ENCODE measurements at regions not wholly inside any gene's neighbourhood (a gene's known extent, or its start where the extent isn't known, plus 50 kb on each side); places are given as distances from the start of the nearest gene placed in this dataset.

- DNase-seq, result no peak
Measured at GRCh38 chr7:52114509-52114908, 797.9 kb upstream of the COBL start.

- DNase-seq, result no peak
Measured at GRCh38 chr7:52114056-52114455, 797.4 kb upstream of the COBL start.

DNA sequence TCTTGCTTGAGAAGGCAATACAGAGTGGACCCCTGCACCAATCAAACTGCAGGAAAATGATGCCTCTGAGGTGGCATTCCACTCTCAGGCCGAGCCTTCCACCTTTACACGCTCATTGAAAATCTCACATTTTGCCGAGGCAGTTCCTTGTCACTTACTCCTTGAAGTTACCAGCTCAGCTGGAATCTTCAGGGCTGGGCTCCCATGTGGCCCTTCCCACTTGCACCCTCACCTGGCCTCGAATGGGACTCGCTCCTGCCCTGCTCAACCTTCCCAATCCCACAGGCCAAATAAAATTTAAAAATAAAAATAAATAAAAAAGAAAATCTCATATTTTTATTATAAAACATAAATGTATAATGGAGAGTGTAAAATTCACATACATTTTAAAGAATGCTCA, 790.7 kb upstream of the COBL start:
- no peak for DNase-seq

DNA sequence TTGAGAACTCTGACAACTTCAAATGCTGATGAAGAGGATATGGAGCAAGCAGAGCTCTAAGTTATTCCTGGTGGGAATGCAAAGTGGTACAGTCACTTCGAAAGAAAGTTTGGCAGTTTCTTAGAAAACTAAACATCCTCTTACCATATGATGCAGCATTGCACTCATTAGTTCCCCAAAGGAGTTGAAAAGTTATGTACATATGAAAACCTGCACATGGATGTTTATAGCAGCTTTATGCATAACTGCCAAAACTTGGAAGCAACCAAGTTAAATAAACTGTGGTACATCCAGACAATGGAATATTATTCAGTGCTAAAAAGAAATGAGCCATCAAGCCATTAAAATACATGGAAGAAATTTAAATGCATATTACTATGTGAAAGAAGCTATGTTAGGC, 779.3 kb upstream of the COBL start:
- DNase-seq, result no peak

- no peak for DNase-seq
Measured at GRCh38 chr7:52091996-52092395, 775.4 kb upstream of the COBL start.

DNA sequence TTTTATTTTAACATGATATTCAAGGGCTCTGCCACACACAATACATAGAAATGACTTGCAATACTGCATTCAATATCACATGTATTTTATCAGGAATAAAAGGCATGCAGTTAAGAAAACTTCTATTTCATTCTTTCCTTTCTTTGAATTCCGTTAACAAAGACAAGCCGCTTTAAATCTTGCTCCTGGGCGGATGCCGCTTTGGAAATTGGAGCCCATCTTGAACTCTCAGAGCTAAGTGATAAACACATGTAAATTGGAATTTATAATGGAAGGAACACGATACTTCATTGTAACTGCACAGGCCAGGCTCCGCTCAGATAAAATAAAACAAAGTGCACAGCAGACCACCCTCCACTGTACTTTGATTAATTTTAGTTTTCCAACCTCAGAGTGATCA, 774.5 kb upstream of the COBL start:
- DNase-seq, result no peak

GRCh38 chr7:52088008-52088901, 771.6 kb upstream of the COBL start:
- no peak for DNase-seq

DNA sequence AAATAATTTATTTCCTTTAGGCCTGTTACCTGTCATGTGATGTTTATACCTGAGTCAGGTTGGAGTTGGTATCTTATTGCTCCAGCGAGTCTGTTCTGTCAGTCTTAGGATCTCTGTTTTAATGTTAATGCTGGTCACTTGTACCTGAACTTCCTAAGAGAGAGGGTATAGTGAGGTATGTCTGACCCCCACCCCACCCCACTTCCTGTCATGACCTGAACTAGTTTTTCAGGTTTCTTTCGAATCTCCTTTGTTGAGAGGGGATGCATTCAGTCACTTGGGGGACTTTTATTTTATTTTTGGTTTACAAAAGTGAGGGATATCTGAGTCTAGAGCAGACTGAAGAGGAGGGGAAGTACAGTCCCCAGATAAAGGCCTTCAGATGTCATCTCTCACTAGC, 769.0 kb upstream of the COBL start:
- no peak for DNase-seq

GRCh38 chr7:52080493-52080892, 763.9 kb upstream of the COBL start:
- no peak for DNase-seq

- no peak for DNase-seq
Measured at GRCh38 chr7:52079726-52080125, 763.1 kb upstream of the COBL start.

GRCh38 chr7:52077571-52077970, 761.0 kb upstream of the COBL start:
- DNase-seq, result no peak

- no peak for DNase-seq
Measured at GRCh38 chr7:52074912-52075311, 758.3 kb upstream of the COBL start.

DNA sequence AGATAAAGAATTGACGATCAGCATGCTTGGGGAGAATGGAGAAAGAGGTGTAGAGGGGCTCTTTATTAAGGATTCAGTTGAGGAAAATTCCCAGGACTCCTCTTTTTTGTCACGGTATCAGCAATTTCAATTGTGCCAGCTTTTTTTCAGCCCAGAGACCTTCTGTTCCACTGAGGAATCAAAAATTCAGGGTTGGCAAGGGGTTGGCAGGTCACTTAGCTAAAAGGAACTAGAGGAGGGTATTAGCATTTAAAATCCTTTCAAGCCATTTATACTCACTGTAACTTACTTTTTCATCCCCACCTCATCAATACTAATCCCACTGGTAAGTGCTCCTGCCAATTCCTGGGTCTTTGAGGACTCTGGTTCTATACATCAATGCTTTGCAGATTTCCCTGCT, 757.5 kb upstream of the COBL start:
- DNase-seq, result no peak

DNA sequence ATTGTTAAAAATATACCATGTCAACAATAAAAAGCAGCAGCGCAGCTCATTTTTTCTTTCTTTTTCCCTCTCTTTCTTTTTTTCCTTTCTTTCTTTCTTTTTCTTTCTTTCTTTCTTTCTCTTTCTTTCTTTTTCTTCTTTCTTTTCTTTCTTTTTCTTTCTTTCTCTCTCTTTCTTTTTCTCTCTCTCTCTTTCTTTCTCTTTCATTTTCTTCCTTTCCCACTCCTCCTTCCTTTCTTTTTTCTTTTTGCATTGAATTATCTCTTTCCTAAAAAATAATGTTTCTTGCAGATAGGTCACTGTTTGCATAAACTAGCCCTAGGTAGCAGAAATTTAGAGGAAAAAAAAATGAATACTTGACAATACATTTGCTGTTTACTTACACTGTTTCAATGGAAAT, 755.1 kb upstream of the COBL start:
- no peak for DNase-seq

GRCh38 chr7:52064493-52064892, 747.9 kb upstream of the COBL start:
- no peak for DNase-seq

DNA sequence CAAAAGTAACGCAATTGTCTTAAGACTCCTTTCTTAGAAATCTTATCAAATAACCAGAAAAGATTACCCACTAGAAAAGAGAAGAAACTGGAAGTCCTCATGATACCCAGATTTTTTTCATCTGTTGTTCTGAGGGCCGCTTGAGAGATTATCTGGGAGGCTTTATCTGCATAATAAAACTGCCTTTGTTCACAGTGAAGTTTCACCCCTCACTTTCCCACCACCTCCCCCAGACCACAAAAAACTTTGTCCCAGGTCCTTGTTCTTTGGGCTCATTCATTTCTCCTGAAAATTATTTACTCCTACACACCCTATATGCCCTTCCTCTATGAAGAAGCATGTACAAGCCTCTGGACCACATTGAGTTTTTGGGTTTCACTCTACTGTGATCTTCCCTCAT, 745.1 kb upstream of the COBL start:
- DNase-seq, result no peak

GRCh38 chr7:52053525-52053924, 736.9 kb upstream of the COBL start:
- no peak for DNase-seq

DNA sequence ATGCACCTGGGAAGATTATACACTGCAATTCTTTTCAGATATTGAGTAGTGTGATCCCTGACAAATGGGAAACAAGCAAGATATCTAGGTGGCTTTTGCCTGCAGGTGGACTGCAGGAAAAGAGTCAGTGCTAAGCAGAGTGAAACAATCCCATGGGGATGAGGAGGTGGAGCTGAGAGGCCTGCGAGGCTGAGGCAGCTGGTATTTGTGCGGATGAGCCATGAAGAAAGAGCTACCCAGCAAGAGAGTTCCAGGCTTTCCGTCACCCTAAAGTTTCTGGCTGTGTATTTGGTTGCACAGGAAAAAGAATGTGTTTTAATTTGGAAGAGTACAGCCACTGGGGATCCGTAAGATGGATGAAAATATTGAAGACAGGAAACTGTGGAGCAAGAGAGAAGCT, 714.1 kb upstream of the COBL start:
- no peak for DNase-seq

DNA sequence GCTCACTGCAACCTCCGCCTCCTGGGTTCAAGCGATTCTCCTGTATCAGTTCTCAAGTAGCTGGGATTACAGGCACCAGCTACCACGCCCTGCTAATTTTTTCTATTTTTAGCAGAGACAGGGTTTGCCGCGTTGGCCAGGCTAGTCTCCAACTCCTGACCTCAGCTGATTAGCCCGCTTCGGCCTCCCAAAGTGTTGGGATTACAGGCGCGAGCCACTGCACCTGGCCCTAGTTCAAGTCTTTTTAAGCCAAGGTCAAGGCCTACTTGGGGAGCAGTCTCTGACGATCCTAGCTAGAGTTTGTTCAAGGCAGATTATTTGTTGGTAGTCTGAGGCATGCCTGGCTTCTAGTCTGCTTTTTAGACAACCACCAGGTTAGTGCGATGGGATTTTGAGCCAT, 709.5 kb upstream of the COBL start:
- no peak for DNase-seq

- DNase-seq, result no peak
Measured at GRCh38 chr7:52021343-52021742, 704.7 kb upstream of the COBL start.

DNA sequence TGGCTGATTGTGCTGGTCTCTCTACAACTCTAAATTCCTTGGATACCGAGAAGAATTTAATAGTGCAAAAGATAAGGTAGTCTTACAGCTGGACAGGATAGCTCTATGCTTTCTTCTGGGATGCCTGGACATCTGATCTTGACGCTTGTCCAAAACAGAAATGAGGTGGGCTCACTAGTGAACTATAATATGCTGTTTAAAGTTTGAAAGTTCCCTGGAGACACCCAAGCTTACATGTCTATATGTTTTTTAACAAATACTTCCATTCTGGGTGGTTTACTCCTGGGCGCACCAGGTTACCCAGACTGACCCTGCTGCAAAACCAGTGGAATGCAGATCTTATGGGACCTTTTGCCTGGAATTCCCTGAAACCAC, 702.1 kb upstream of the COBL start:
- no peak for DNase-seq

GRCh38 chr7:52017802-52018679, 701.4 kb upstream of the COBL start:
- DNase-seq, result no peak

DNA sequence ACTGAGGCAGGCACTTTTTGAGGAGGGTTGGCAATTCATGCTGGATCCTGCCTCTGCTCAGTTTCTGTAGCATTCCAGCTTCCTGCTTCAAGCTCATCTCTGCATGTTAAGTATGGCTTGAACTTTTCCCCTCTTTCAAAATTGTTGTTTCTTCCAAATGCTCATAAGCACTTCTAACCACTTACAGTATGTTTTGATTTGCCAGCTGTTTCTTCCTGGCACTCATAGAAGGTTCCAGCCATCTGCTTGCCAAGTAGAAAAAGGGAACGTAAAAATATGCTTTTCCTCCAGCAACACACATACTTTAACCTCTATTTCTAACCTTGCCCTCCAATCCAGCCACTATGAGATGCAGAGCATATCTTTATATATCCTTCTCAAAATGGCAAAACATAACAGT, 692.6 kb upstream of the COBL start:
- no peak for DNase-seq

DNA sequence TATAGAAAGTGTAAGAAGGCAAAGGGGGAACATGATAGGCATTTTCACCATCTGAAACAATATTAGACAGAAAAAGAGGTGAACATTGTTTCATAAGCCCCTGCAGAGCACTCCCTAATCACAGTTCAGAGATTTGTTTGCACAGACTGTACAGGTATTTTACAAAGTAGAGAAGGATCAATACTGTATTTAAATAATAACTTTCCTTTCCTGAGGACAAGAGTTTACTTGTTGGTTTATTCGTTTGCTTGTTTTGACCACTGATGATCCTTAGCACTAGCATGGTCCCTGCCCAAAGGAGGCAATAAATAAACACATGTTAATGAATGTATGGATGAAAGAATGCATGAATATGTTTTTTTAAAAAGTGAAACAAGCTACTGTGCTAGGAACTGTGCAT, 690.1 kb upstream of the COBL start:
- no peak for DNase-seq
